ENCODE measurements at regions not wholly inside any gene's neighbourhood (a gene's known extent, or its start where the extent isn't known, plus 50 kb on each side); places are given as distances from the start of the nearest gene placed in this dataset.
A peak's percentile ranks its signal among the peaks of the same experiment; 100 is the strongest.

GRCh38 chr19:32206065-32206464 lies 139.3 kb upstream of the ZNF507 start (continued):
- TF ChIP-seq, protein P1, sequence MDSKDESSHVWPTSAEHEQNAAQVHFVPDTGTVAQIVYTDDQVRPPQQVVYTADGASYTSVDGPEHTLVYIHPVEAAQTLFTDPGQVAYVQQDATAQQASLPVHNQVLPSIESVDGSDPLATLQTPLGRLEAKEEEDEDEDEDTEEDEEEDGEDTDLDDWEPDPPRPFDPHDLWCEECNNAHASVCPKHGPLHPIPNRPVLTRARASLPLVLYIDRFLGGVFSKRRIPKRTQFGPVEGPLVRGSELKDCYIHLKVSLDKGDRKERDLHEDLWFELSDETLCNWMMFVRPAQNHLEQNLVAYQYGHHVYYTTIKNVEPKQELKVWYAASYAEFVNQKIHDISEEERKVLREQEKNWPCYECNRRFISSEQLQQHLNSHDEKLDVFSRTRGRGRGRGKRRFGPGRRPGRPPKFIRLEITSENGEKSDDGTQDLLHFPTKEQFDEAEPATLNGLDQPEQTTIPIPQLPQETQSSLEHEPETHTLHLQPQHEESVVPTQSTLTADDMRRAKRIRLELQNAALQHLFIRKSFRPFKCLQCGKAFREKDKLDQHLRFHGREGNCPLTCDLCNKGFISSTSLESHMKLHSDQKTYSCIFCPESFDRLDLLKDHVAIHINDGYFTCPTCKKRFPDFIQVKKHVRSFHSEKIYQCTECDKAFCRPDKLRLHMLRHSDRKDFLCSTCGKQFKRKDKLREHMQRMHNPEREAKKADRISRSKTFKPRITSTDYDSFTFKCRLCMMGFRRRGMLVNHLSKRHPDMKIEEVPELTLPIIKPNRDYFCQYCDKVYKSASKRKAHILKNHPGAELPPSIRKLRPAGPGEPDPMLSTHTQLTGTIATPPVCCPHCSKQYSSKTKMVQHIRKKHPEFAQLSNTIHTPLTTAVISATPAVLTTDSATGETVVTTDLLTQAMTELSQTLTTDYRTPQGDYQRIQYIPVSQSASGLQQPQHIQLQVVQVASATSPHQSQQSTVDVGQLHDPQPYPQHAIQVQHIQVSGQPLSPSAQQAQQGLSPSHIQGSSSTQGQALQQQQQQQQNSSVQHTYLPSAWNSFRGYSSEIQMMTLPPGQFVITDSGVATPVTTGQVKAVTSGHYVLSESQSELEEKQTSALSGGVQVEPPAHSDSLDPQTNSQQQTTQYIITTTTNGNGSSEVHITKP (CRISPR knock-in tag; IDR thresholded peaks at IDR 0.05; ENCODE audit: low read depth) = no peak
- no peak for TF ChIP-seq ZKSCAN8 (CRISPR knock-in tag; IDR thresholded peaks at IDR 0.05; ENCODE audit: borderline replicate concordance)
- TF ChIP-seq HOXA9 (CRISPR knock-in tag; IDR thresholded peaks at IDR 0.05; ENCODE audit: borderline replicate concordance) = no peak
- no peak for TF ChIP-seq HNRNPK (IDR thresholded peaks at IDR 0.05; ENCODE audit: low read depth, low read length, poor library complexity, severe bottlenecking)
- TF ChIP-seq JARID2 (CRISPR knock-in tag; IDR thresholded peaks at IDR 0.05; ENCODE audit: insufficient replicate concordance) = no peak
- TF ChIP-seq AHR (CRISPR knock-in tag; IDR thresholded peaks at IDR 0.05) = no peak
- TF ChIP-seq ZC3H13 (CRISPR knock-in tag; IDR thresholded peaks at IDR 0.05) = no peak
- no peak for TF ChIP-seq SMAD9 (CRISPR knock-in tag; IDR thresholded peaks at IDR 0.05)
- no peak for TF ChIP-seq NFE2L1 (CRISPR knock-in tag; IDR thresholded peaks at IDR 0.05; ENCODE audit: borderline replicate concordance)
- no peak for TF ChIP-seq MLLT10 (CRISPR knock-in tag; IDR thresholded peaks at IDR 0.05)
- no peak for TF ChIP-seq PCBP1 (IDR thresholded peaks at IDR 0.05; ENCODE audit: borderline replicate concordance, low read depth, low read length)

DNA sequence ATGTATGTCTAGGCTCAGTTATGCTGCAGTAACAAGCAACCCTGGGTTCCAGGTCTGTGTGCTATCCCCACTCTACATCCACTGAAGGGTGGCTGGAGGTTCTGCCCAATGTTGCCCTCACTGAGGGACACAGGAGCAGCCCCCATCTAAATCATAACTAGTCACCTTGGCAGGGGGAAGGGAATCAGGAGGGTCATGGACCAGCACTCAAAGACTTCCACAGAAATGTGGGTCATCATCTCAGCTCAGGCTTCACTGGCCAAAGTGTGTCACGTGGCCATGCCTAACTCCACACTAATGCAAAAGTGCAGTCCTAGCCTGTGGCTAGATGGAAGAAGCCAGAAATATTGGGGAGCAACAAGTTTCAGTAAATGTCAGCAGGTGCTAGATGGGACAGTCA lies 137.3 kb upstream of the ZNF507 start:
- no TSS peak for BruUV-seq (replicated peaks)
- Histone ChIP-seq H3K36me3 (replicated peaks in 1 of 2; ENCODE audit: control insufficient read depth in 1 of 2, insufficient read depth in 2 of 2, low read length in 2 of 2) (no peaks in the 10 kb centered on the region), H3K9ac (ENCODE audit: insufficient read depth, low read depth, low read length) (no peak overlapping the region), H3K4me1 (ENCODE audit: insufficient read depth, low read length) (no peaks in the 10 kb centered on the region), H3K27me3 (ENCODE audit: control insufficient read depth in 1 of 2, insufficient read depth in 2 of 2, low read length in 2 of 2) (no peaks in the 10 kb centered on the region; a peak in 1 of 5 replicates), H4K20me1 (ENCODE audit: insufficient read depth, low read length) (no peaks in the 10 kb centered on the region), H3K4me2 (ENCODE audit: low read depth, low read length) (no peak overlapping the region), H2AFZ (ENCODE audit: low read length) (no peak overlapping the region), H3K27ac (ENCODE audit: extremely low read length, insufficient read depth, low read length) (no peak overlapping the region), H3K9me3 (ENCODE audit: low read length) (no peaks in the 10 kb centered on the region), H3K79me2 (ENCODE audit: insufficient read depth, low read length) (no peaks in the 10 kb centered on the region), H3K4me3 (replicated peaks in 1 of 3; ENCODE audit: insufficient read depth in 1 of 3, low read depth in 2 of 3, low read length in 3 of 3) (no peak overlapping the region)
- no peak for TF ChIP-seq CERS6 (CRISPR knock-in tag; IDR thresholded peaks at IDR 0.05)
- peak; percentile 42; the same call in 1 of the 2 replicates for TF ChIP-seq ZNF12 (CRISPR knock-in tag; IDR thresholded peaks at IDR 0.05)
- intact Hi-C loops (cut with micrococcal nuclease; ENCODE audit: unreplicated experiment) = no loop called here
- POLR2A ChIA-PET = no interaction called here
- CTCF ChIA-PET (ENCODE audit: low intra/inter-chr PET ratio, low total read pairs) = no interaction called here
- in situ Hi-C loops (cut with HindIII; ENCODE audit: extremely low pct_ligation_motif_present, low pct_unique_long_range_greater_than_20kb) = no loop called here
- no peak for DNase-seq (ENCODE audit: low spot score)
- FAIRE-seq = no peak
- ATAC-seq = no peak
- WGBS (ENCODE audit: low lambda C conversion rate) = 0% methylated on average over 1 of the region's 1 CpG

Measured in HepG2 (cell line).